Cardiac muscle cell (in vitro differentiated cells and primary cell): ENCODE measurements at regions not wholly inside any gene's neighbourhood (a gene's known extent, or its start where the extent isn't known, plus 50 kb on each side); places are given as distances from the start of the nearest gene placed in this dataset.
A peak's percentile ranks its signal among the peaks of the same experiment; 100 is the strongest.

ENCODE experiments used
- DNase-seq, 2 donors: peaks; one replicate each; pipeline versions ENCODE4 v3.0.0 to v3.0.0-alpha.2; 2010 to 2017; ENCODE audit warnings: low read depth in 1 of 2, low spot score in 1 of 2
- H3K27ac ChIP-seq: fragments of 200-600 bp; sonication (generic); 2 replicates; pipeline ENCODE4 v1.5.1; 2016
- H3K27me3 ChIP-seq: fragments of 200-600 bp; sonication (generic); 2 replicates; pipeline ENCODE4 v1.6.0; 2016; ENCODE audit warnings: control low read depth
- H3K36me3 ChIP-seq: fragments of 200-600 bp; sonication (generic); 2 replicates; pipeline ENCODE4 v1.5.1; 2016; ENCODE audit warnings: control low read depth
- H3K4me1 ChIP-seq: fragments of 200-600 bp; sonication (generic); 2 replicates; pipeline ENCODE4 v1.8.1; 2017; ENCODE audit warnings: low read depth, mild to moderate bottlenecking, mixed run types
- H3K4me3 ChIP-seq: fragments of 200-600 bp; sonication (generic); 2 replicates; pipeline ENCODE4 v1.5.1; 2016; ENCODE audit warnings: mild to moderate bottlenecking
- H3K9me3 ChIP-seq: fragments of 200-600 bp; sonication (generic); 2 replicates; pipeline ENCODE4 v1.5.1; 2017; ENCODE audit warnings: low read depth, mild to moderate bottlenecking, control low read depth
- TF ChIP-seq, protein P1 (sequence below): IDR thresholded peaks from 2 replicates; pipeline ENCODE4 v1.5.1; 2012; ENCODE audit warnings: low read depth, mild to moderate bottlenecking, low read length

DNA sequence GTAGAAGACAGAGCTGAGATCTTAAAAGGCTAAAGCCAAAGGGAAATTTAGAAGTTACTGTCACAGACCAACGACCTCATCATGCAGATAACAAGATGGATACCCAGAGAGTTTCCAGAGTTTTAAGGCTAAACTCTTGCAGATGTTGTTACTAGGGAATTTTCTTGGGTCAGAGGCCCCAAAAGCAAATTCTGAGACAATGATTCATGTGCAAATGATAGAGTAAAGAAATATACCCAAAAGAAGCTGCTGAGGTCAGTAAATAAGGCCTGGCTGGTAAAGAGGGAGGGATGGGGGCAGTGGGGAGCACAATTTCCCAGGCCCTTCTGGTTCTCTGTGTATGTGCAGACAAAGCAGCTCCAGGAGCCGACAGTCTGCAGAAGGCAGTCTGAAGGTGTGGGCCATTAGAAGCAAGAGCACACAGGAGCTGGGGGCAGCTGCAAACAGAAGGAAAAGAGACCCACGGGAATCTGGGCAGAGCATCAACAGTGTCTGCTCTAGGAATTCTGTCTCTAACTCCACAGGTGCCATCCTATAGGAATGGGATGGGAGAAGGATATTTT is 330.8 kb downstream of the TBC1D4 start:
- H3K4me3 ChIP-seq: no peak overlapping the region
- H3K36me3 ChIP-seq: no peaks in the 10 kb centered on the region
- TF ChIP-seq, protein P1, sequence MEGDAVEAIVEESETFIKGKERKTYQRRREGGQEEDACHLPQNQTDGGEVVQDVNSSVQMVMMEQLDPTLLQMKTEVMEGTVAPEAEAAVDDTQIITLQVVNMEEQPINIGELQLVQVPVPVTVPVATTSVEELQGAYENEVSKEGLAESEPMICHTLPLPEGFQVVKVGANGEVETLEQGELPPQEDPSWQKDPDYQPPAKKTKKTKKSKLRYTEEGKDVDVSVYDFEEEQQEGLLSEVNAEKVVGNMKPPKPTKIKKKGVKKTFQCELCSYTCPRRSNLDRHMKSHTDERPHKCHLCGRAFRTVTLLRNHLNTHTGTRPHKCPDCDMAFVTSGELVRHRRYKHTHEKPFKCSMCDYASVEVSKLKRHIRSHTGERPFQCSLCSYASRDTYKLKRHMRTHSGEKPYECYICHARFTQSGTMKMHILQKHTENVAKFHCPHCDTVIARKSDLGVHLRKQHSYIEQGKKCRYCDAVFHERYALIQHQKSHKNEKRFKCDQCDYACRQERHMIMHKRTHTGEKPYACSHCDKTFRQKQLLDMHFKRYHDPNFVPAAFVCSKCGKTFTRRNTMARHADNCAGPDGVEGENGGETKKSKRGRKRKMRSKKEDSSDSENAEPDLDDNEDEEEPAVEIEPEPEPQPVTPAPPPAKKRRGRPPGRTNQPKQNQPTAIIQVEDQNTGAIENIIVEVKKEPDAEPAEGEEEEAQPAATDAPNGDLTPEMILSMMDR: no peak
- no peaks in the 10 kb centered on the region for H3K4me1 ChIP-seq
- H3K27ac ChIP-seq: no peak overlapping the region
- no peaks in the 10 kb centered on the region for H3K9me3 ChIP-seq
- H3K27me3 ChIP-seq: no peaks in the 10 kb centered on the region
- peak in 1 of 2 donors; percentile 55 for DNase-seq

DNA sequence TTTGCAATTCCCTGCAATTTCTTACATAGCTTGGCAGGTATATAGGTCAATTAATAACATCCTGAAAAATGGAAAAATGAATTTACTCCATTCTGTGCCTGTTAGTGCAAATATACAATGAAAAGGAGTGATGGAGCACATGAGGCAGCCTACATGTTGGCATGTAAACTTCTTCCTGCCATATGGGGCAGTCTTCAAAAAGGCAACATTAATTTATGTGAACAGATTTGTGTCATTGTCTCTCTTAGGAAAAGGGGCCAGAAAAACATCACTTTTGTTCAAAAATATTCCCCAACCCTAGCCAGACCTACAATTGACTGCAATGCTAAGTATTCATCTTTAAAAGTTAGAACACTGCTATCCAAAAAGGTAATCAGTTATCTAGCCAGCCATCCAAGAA is 332.2 kb downstream of the TBC1D4 start:
- no peak overlapping the region for H3K27ac ChIP-seq
- no peak overlapping the region for H3K4me3 ChIP-seq
- DNase-seq: no peak
- no peaks in the 10 kb centered on the region for H3K36me3 ChIP-seq
- no peaks in the 10 kb centered on the region for H3K27me3 ChIP-seq
- TF ChIP-seq, protein P1: no peak
- H3K4me1 ChIP-seq: no peaks in the 10 kb centered on the region
- no peaks in the 10 kb centered on the region for H3K9me3 ChIP-seq

DNA sequence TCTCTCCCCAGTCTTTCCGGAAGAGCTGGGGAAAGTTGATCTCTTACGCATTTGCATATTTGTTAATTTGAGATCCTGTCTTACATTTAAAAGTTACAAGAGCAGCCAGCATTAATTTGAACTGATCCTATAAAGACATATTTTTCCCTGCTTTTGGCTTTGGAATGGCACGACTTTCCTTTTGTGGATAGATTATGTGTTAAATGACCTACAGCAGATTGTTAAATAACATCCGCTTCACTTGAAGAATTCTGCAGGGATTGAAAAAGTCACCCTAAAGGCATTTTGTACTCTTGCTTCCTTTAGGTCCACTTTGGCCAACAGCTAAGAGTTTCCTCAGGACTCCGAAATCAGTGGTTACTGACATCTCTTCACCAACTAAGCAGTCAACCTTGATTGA is 334.0 kb downstream of the TBC1D4 start:
- Histone ChIP-seq H3K27ac (no peak overlapping the region), H3K4me1 (no peaks in the 10 kb centered on the region), H3K36me3 (no peaks in the 10 kb centered on the region), H3K9me3 (no peaks in the 10 kb centered on the region), H3K27me3 (no peaks in the 10 kb centered on the region), H3K4me3 (no peak overlapping the region)
- TF ChIP-seq, protein P1: no peak
- no peak for DNase-seq

DNA sequence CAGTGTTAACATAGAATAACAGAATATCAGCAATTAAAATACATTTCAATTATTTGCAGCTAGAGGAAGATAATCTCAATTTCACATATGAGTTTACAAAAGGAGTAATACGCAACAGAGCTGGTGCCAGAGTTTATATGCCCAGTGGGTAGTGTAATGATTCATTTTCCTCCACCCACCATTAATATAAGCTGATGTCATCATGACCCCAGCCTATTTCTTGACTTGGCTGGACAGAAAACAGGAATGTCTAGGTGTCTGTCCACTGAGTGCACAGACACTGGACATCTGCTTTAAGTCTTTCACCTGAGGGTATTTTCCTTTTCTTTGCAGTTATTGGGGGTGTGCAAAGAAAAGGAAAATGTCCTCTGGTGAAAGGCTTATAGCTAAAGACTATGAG is 335.5 kb downstream of the TBC1D4 start:
- no peak overlapping the region for H3K4me3 ChIP-seq
- H3K36me3 ChIP-seq: no peaks in the 10 kb centered on the region
- no peak for DNase-seq
- no peaks in the 10 kb centered on the region for H3K27me3 ChIP-seq
- no peak overlapping the region for H3K27ac ChIP-seq
- no peaks in the 10 kb centered on the region for H3K4me1 ChIP-seq
- no peaks in the 10 kb centered on the region for H3K9me3 ChIP-seq
- TF ChIP-seq, protein P1: no peak

DNA sequence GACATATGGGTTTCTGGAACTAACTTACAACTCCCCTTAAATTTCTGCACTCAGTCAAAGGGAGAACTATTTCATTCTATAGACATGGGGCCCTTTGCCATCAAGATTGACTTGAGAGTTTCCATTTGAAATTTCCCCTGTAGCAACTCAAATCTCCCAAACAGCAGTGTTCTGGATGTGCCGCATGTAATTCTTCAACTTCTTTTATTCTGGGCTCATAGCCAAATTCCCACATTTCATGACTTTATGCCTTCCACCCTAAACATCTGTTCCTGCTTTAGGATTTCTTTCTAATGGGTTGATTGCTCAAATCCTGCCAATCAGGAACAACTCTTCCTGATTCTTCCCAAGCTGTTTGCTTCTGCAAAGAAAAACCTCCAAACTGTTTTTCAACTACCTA is 336.0 kb downstream of the TBC1D4 start:
- TF ChIP-seq, protein P1: no peak
- Histone ChIP-seq H3K36me3 (no peaks in the 10 kb centered on the region), H3K4me3 (no peak overlapping the region), H3K27me3 (no peaks in the 10 kb centered on the region), H3K4me1 (no peaks in the 10 kb centered on the region), H3K9me3 (peaks cover 1% of the 10 kb centered on the region), H3K27ac (no peak overlapping the region)
- peak in 1 of 2 donors; percentile 45 for DNase-seq

DNA sequence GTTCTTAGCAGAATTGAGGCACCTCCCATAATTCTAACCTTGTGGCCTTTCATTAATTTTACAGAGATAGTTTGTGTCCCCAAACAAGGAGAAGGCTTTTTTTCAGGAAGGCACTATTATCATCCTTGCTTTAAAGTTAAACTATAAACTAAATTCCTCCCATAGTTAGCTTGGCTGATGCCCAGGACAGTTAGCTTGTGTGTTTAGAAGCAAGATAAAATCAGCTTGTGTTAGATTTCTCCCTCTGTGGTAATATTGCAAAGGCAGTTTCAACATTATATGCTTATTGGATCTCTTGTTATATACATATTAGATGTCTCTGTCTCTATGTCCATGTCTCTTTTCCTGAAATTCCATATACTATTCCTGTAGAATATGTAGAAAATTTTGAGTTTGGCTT is 342.7 kb downstream of the TBC1D4 start:
- TF ChIP-seq, protein P1: no peak
- Histone ChIP-seq H3K9me3 (peaks cover 5% of the 10 kb centered on the region), H3K27me3 (no peaks in the 10 kb centered on the region), H3K36me3 (no peaks in the 10 kb centered on the region), H3K4me1 (no peaks in the 10 kb centered on the region), H3K27ac (no peak overlapping the region), H3K4me3 (no peak overlapping the region)
- DNase-seq: peak in 1 of 2 donors; percentile 70
